ENCODE measurements at regions not wholly inside any gene's neighbourhood (a gene's known extent, or its start where the extent isn't known, plus 50 kb on each side); places are given as distances from the start of the nearest gene placed in this dataset.

DNA sequence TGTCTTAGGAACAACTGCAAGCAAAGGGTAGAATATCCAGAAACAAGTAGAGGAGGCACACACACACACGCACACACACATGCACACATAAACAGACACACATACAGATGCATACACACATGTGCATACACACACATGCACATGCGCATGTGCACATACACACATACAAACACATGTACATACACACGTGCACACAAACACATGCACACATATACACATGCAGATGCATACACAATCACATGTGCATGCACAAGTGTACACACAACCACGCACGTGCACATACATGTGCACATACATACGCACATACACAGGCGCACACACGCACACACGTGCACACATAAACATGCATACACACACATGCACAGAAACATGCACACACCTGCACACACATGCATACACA lies 206.5 kb upstream of the OPRM1 start:
- H3T11ph ChIP-seq (ENCODE audit: low read length) = no peak overlapping the region
- H4K91ac ChIP-seq (ENCODE audit: insufficient read length, low read depth, low read length) = no peak overlapping the region
- no peak overlapping the region for H4K5ac ChIP-seq (ENCODE audit: insufficient read length, low read depth, low read length)
- no peak overlapping the region for H3K4ac ChIP-seq (ENCODE audit: low read depth, low read length)
- H3K4me1 ChIP-seq (ENCODE audit: insufficient read depth, low read length) = peaks cover 12% of the 10 kb centered on the region; the same call in 1 of the 2 replicates
- H3K9ac ChIP-seq (ENCODE audit: extremely low read depth, insufficient read length, low read length) = no peak overlapping the region
- H2AFZ ChIP-seq (ENCODE audit: low read length) = no peak overlapping the region
- H3K9me3 ChIP-seq (ENCODE audit: control insufficient read depth, low read depth, low read length) = no peaks in the 10 kb centered on the region
- H3K56ac ChIP-seq (ENCODE audit: insufficient read length, low read depth, low read length) = no peak overlapping the region
- H4K8ac ChIP-seq (replicated peaks; ENCODE audit: insufficient read length, low read depth, low read length) = no peak overlapping the region
- no peak for DNase-seq
- no peak overlapping the region for H3K23ac ChIP-seq (ENCODE audit: insufficient read length, low read depth, low read length)
- H2AK5ac ChIP-seq (ENCODE audit: insufficient read length, low read length) = no peak overlapping the region
- WGBS (ENCODE audit: extremely low coverage, insufficient read length, low lambda C conversion rate) = no CpG with 5 or more reads among the region's 9 CpGs
- Mint-ChIP-seq H3K4me3 (no peak overlapping the region; a peak in 1 of 5 replicates), H3K36me3 (ENCODE audit: insufficient read depth in 1 of 3, low read depth in 3 of 3) (peaks cover 0 to 8% (median 0%) of the 10 kb centered on the region in 3 experiments; a peak in 3 of 7 replicates), H3K9me3 (peaks cover 2 to 3% of the 10 kb centered on the region in 2 experiments; a peak in 3 of 5 replicates), H3K27ac (peak overlapping the region in 1 of 3 experiments; percentile 40; a peak in 3 of 7 replicates), H3K27me3 (ENCODE audit: low read depth) (no peaks in the 10 kb centered on the region), H3K4me1 (peaks cover 39 to 50% of the 10 kb centered on the region in 2 experiments)
- no peak overlapping the region for H2BK120ac ChIP-seq (ENCODE audit: low read depth, low read length, poor library complexity, severe bottlenecking)
- no peaks in the 10 kb centered on the region for H3K79me1 ChIP-seq (ENCODE audit: insufficient read depth, low read depth, low read length, poor library complexity, severe bottlenecking)
- H3K23me2 ChIP-seq (ENCODE audit: insufficient read length, low read depth, low read length, poor library complexity, severe bottlenecking) = no peaks in the 10 kb centered on the region
- H2BK5ac ChIP-seq (ENCODE audit: insufficient read length, low read length) = no peak overlapping the region
- no peak overlapping the region for H3K27ac ChIP-seq (ENCODE audit: insufficient read length, low read depth, low read length)
- H3K79me2 ChIP-seq (ENCODE audit: insufficient read depth, low read length) = no peaks in the 10 kb centered on the region
- H4K20me1 ChIP-seq (ENCODE audit: control insufficient read depth, insufficient read depth, insufficient read length) = no peaks in the 10 kb centered on the region
- no peak overlapping the region for H2BK12ac ChIP-seq (ENCODE audit: insufficient read length, low read depth, low read length)
- no peaks in the 10 kb centered on the region for H3K27me3 ChIP-seq (ENCODE audit: insufficient read depth, low read length)
- no peak overlapping the region for H2BK20ac ChIP-seq (ENCODE audit: low read depth, low read length, poor library complexity, severe bottlenecking)
- no peak for TF ChIP-seq CTCF (conservative IDR thresholded peaks at IDR 0.05)
- H2BK15ac ChIP-seq (ENCODE audit: low read depth, low read length) = no peak overlapping the region
- no peak overlapping the region for H3K14ac ChIP-seq (ENCODE audit: insufficient read depth, low read length)
- no peak overlapping the region for H3K18ac ChIP-seq (ENCODE audit: insufficient read length, low read depth, low read length)
- no peak overlapping the region for H3K4me2 ChIP-seq (ENCODE audit: insufficient read depth, insufficient read length, low read length)
